ENCODE measurements at regions not wholly inside any gene's neighbourhood (a gene's known extent, or its start where the extent isn't known, plus 50 kb on each side); places are given as distances from the start of the nearest gene placed in this dataset.
A peak's percentile ranks its signal among the peaks of the same experiment; 100 is the strongest.

DNA sequence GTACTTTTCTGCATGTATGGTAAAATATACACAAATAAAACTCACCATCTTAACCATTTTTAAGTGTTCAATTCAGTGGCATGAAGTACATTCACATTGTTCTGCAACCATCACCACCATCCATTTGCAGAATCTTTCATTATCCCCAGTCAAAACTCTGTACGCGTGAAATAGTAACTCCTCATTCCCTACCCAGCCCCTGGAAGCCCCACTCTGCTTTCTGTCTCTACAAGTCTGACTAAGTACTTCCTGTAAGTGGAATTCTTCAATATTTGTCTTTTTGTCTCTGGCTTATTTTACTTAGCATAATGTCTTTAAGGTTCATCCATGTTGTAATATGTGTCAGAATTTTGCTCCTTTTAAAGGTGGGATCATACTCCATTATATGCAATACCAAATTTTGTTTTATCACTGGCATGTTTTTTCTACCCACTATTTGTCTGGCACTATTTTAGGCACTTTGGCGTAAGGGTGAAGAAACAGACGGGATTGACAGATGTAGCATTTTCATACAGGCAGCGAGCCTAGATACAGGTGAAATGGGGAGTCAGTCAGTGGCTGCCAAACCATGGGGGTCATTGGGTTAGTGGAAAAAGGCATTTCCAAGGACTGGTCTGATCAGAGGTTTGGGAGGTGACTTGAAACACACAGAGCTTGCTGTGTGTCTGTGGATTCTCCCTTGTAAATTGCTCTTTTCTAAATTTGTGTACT lies 163.2 kb upstream of the MYCN start:
- H3K4me3 ChIP-seq (ENCODE audit: low read depth in 1 of 3, low read length in 3 of 3) = no peak overlapping the region
- H3K9me3 ChIP-seq (ENCODE audit: control insufficient read depth in 2 of 2, insufficient read depth in 1 of 2, low read depth in 1 of 2, low read length in 1 of 2) = peaks cover 0 to 2% of the 10 kb centered on the region in 2 donors
- H3K27me3 ChIP-seq (ENCODE audit: control insufficient read depth in 3 of 3, insufficient read depth in 3 of 3, low read length in 3 of 3) = peaks cover 0 to 3% (median 0%) of the 10 kb centered on the region in 3 donors
- H3K36me3 ChIP-seq (ENCODE audit: control insufficient read depth in 3 of 3, insufficient read depth in 2 of 3, low read depth in 1 of 3, low read length in 3 of 3) = no peaks in the 10 kb centered on the region
- FAIRE-seq (no peak), DNase-seq (no peak)
- no peak overlapping the region for H3K27ac ChIP-seq (ENCODE audit: low read depth in 1 of 3, low read length in 2 of 3)
- 85 to 97% (median 92%) methylated on average over 5 of the region's 5 CpGs for WGBS, 3 donors
- peaks cover 0 to 1% (median 0%) of the 10 kb centered on the region in 3 donors for H3K4me1 ChIP-seq (ENCODE audit: control insufficient read depth in 3 of 3, insufficient read depth in 2 of 3, low read depth in 1 of 3, low read length in 2 of 3)

DNA sequence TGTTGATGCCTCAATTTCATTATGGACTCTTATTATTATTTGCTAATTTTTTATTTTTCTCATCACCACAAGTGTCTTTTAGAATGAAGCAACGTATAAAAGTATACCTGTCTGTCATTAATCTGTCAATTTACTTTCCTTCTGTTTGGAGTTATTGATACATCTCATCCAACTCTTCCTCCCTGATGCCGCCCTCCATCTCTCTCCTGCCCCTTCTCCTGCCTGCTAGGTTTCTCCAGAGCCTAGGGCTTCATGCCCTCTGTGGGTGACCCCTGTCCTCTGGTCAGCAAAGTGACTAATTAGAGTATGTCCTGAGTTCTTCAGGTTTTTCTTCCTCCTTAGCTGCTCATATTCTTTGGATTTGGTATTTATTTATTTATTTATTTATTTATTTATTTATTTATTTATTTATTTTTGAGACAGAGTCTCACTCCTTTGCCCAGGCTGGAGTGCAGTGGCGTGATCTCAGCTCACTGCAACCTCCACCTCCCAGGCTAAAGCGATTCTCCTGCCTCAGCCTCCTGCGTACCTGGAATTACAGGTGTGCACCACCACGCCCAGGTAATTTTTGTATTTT lies 162.5 kb upstream of the MYCN start:
- FAIRE-seq (no peak), DNase-seq (no peak)
- Histone ChIP-seq H3K27me3 (ENCODE audit: control insufficient read depth in 3 of 3, insufficient read depth in 3 of 3, low read length in 3 of 3) (peaks cover 0 to 3% (median 0%) of the 10 kb centered on the region in 3 donors), H3K4me3 (ENCODE audit: low read depth in 1 of 3, low read length in 3 of 3) (no peak overlapping the region), H3K4me1 (ENCODE audit: control insufficient read depth in 3 of 3, insufficient read depth in 2 of 3, low read depth in 1 of 3, low read length in 2 of 3) (peaks cover 0 to 5% (median 0%) of the 10 kb centered on the region in 3 donors), H3K9me3 (ENCODE audit: control insufficient read depth in 2 of 2, insufficient read depth in 1 of 2, low read depth in 1 of 2, low read length in 1 of 2) (peaks cover 0 to 2% of the 10 kb centered on the region in 2 donors), H3K36me3 (ENCODE audit: control insufficient read depth in 3 of 3, insufficient read depth in 2 of 3, low read depth in 1 of 3, low read length in 3 of 3) (no peaks in the 10 kb centered on the region), H3K27ac (ENCODE audit: low read depth in 1 of 3, low read length in 2 of 3) (no peak overlapping the region)
- WGBS, 3 donors = 84 to 89% (median 87%) methylated on average over 6 of the region's 6 CpGs

DNA sequence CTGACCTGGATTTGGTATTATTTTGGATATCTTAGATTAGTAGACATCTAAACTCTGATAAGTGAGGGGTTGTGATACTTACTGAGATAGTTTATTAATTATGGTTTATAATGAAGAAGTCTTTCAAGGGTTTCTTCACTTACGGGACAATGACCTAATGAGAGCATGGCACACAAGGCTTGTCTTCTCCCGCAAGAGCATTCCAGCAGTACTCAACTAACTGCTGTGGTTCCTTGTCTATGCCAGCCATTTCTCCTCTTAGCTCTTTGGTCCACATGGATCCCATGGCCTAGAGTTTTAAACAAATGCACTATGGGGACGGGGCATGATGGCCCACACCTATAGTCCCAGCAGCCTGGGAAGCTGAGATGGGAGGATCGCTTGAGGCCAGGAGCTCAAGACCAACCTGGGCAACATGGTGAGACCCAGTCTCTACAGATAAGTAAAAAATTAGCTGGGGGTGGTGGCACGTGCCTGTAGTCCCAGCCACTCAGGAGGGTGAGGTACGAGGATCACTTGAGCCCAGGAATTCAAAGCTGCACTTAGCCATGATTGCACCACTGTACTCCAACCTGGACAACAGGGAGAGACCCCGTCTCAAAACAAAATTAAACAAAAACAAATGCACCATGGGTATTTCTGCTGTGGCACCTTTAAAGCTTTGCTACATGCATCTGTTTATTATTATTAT lies 161.7 kb upstream of the MYCN start:
- WGBS, 3 donors = 77 to 82% (median 81%) methylated on average over 7 of the region's 7 CpGs
- Histone ChIP-seq H3K27ac (ENCODE audit: low read depth in 1 of 3, low read length in 2 of 3) (no peak overlapping the region), H3K27me3 (ENCODE audit: control insufficient read depth in 3 of 3, insufficient read depth in 3 of 3, low read length in 3 of 3) (peaks cover 0 to 3% (median 0%) of the 10 kb centered on the region in 3 donors), H3K4me1 (ENCODE audit: control insufficient read depth in 3 of 3, insufficient read depth in 2 of 3, low read depth in 1 of 3, low read length in 2 of 3) (peaks cover 0 to 5% (median 0%) of the 10 kb centered on the region in 3 donors), H3K9me3 (ENCODE audit: control insufficient read depth in 2 of 2, insufficient read depth in 1 of 2, low read depth in 1 of 2, low read length in 1 of 2) (no peaks in the 10 kb centered on the region), H3K36me3 (ENCODE audit: control insufficient read depth in 3 of 3, insufficient read depth in 2 of 3, low read depth in 1 of 3, low read length in 3 of 3) (no peaks in the 10 kb centered on the region), H3K4me3 (ENCODE audit: low read depth in 1 of 3, low read length in 3 of 3) (no peak overlapping the region)
- DNase-seq (no peak), FAIRE-seq (no peak)

GRCh38 chr2:15779381-15780041 lies 160.8 kb upstream of the MYCN start:
- no peak for DNase-seq
- Histone ChIP-seq H3K4me1 (ENCODE audit: control insufficient read depth in 3 of 3, insufficient read depth in 2 of 3, low read depth in 1 of 3, low read length in 2 of 3) (peaks cover 0 to 5% (median 0%) of the 10 kb centered on the region in 3 donors), H3K4me3 (ENCODE audit: low read depth in 1 of 3, low read length in 3 of 3) (no peak overlapping the region), H3K27me3 (ENCODE audit: control insufficient read depth in 3 of 3, insufficient read depth in 3 of 3, low read length in 3 of 3) (peaks cover 0 to 3% (median 0%) of the 10 kb centered on the region in 3 donors), H3K9me3 (ENCODE audit: control insufficient read depth in 2 of 2, insufficient read depth in 1 of 2, low read depth in 1 of 2, low read length in 1 of 2) (no peaks in the 10 kb centered on the region), H3K36me3 (ENCODE audit: control insufficient read depth in 3 of 3, insufficient read depth in 2 of 3, low read depth in 1 of 3, low read length in 3 of 3) (no peaks in the 10 kb centered on the region), H3K27ac (ENCODE audit: low read depth in 1 of 3, low read length in 2 of 3) (no peak overlapping the region)
- no peak for FAIRE-seq
- WGBS, 3 donors = 92 to 95% (median 92%) methylated on average over 7 of the region's 7 CpGs

- H3K27me3 ChIP-seq (ENCODE audit: control insufficient read depth in 3 of 3, insufficient read depth in 3 of 3, low read length in 3 of 3) = peaks cover 0 to 3% (median 0%) of the 10 kb centered on the region in 3 donors
- no peak for DNase-seq
- no peak overlapping the region for H3K4me3 ChIP-seq (ENCODE audit: low read depth in 1 of 3, low read length in 3 of 3)
- no peaks in the 10 kb centered on the region for H3K36me3 ChIP-seq (ENCODE audit: control insufficient read depth in 3 of 3, insufficient read depth in 2 of 3, low read depth in 1 of 3, low read length in 3 of 3)
- WGBS, 3 donors = 60 to 69% (median 64%) methylated on average over 7 of the region's 7 CpGs
- H3K9me3 ChIP-seq (ENCODE audit: control insufficient read depth in 2 of 2, insufficient read depth in 1 of 2, low read depth in 1 of 2, low read length in 1 of 2) = no peaks in the 10 kb centered on the region
- no peak overlapping the region for H3K27ac ChIP-seq (ENCODE audit: low read depth in 1 of 3, low read length in 2 of 3)
- no peak for FAIRE-seq
- H3K4me1 ChIP-seq (ENCODE audit: control insufficient read depth in 3 of 3, insufficient read depth in 2 of 3, low read depth in 1 of 3, low read length in 2 of 3) = peaks cover 0 to 5% (median 0%) of the 10 kb centered on the region in 3 donors
Observed at GRCh38 chr2:15780234-15780633, 160.1 kb upstream of the MYCN start.

- FAIRE-seq (no peak), DNase-seq (no peak)
- Histone ChIP-seq H3K27ac (ENCODE audit: low read depth in 1 of 3, low read length in 2 of 3) (no peak overlapping the region), H3K4me1 (ENCODE audit: control insufficient read depth in 3 of 3, insufficient read depth in 2 of 3, low read depth in 1 of 3, low read length in 2 of 3) (peaks cover 0 to 5% (median 0%) of the 10 kb centered on the region in 3 donors), H3K9me3 (ENCODE audit: control insufficient read depth in 2 of 2, insufficient read depth in 1 of 2, low read depth in 1 of 2, low read length in 1 of 2) (no peaks in the 10 kb centered on the region), H3K27me3 (ENCODE audit: control insufficient read depth in 3 of 3, insufficient read depth in 3 of 3, low read length in 3 of 3) (peaks cover 0 to 3% (median 0%) of the 10 kb centered on the region in 3 donors), H3K36me3 (ENCODE audit: control insufficient read depth in 3 of 3, insufficient read depth in 2 of 3, low read depth in 1 of 3, low read length in 3 of 3) (no peaks in the 10 kb centered on the region), H3K4me3 (ENCODE audit: low read depth in 1 of 3, low read length in 3 of 3) (no peak overlapping the region)
- WGBS, 3 donors = 66 to 86% (median 75%) methylated on average over 9 of the region's 9 CpGs
Observed at GRCh38 chr2:15780912-15781574, 159.3 kb upstream of the MYCN start.

DNA sequence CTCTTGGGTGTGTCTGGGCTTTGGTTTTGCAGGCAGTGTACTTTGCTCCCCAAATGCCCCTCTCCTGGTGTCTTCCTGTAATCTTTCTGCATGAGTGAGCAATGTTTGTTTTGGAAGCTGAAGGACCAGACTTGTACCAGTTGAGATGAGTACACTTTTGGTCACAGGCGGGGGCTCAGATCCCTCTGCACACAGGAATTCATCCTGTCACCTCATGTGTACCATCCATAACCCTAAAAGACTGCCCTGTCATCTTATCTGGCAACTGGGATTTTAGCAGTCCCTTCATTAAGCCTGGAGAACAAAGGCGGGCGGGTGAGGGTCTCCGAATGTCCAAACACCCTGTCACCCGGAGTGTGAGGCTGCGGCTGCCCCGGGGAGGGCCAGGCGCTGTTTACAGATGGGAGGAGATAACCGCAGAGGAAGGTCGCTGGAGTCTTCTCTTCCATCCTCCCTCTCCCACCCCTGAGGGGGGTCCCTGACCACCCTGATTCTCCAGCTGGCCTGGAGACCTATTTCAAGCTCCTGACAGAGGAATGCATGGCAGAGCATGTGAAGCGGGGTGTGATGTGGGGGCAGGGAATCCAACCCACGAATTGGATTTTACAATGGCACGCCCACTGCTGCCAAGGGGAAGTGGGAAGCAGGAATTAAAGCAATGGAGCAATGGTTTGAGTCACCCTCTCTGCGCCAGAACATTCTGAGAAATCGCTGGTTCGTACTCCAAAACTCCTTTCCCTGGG lies 158.2 kb upstream of the MYCN start:
- Histone ChIP-seq H3K4me3 (ENCODE audit: low read depth in 1 of 3, low read length in 3 of 3) (no peak overlapping the region), H3K4me1 (ENCODE audit: control insufficient read depth in 3 of 3, insufficient read depth in 2 of 3, low read depth in 1 of 3, low read length in 2 of 3) (peaks cover 0 to 5% (median 0%) of the 10 kb centered on the region in 3 donors), H3K27ac (ENCODE audit: low read depth in 1 of 3, low read length in 2 of 3) (no peak overlapping the region), H3K9me3 (ENCODE audit: control insufficient read depth in 2 of 2, insufficient read depth in 1 of 2, low read depth in 1 of 2, low read length in 1 of 2) (no peaks in the 10 kb centered on the region), H3K36me3 (ENCODE audit: control insufficient read depth in 3 of 3, insufficient read depth in 2 of 3, low read depth in 1 of 3, low read length in 3 of 3) (no peaks in the 10 kb centered on the region), H3K27me3 (ENCODE audit: control insufficient read depth in 3 of 3, insufficient read depth in 3 of 3, low read length in 3 of 3) (peaks cover 0 to 3% (median 0%) of the 10 kb centered on the region in 3 donors)
- 21 to 47% (median 38%) methylated on average over 16 of the region's 16 CpGs for WGBS, 3 donors
- no peak for FAIRE-seq
- DNase-seq = peak in 1 of 2 donors; percentile 4

Data from small intestine (tissue), 7 donors.